ENCODE measurements at regions not wholly inside any gene's neighbourhood (a gene's known extent, or its start where the extent isn't known, plus 50 kb on each side); places are given as distances from the start of the nearest gene placed in this dataset.
"Not testable (repeated sequence)": the region's sequence is repeated elsewhere in the genome, so short reads cannot be mapped to it uniquely, and the experiment has no call there.

DNA sequence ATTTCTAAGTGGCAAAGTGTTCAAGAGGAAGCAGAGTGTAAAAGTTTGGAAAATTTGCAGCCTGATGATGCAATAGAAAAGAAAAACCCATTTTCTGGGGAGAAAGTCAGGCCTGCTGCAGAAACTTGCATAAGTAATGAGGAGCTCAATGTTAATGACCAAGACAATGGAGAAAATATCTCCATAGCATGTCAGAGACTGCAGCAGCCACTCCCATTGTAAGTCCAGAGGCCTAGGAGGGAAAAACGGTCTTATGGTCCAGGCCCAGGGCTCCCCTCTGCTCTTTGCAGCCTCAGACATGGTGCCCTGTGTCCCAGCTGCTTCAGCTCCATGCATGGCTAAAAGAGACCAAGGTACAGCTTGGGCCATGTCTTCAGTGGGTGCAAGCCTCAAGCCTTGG is 96.6 kb upstream of the GMNC start:
- Histone ChIP-seq H3K27ac (ENCODE audit: low read length) (peak overlapping the region; percentile 4), H3K27me3 (ENCODE audit: control insufficient read depth, insufficient read depth, low read length) (no peaks in the 10 kb centered on the region)
- no CpG with 5 or more reads among the region's 1 CpG for WGBS (ENCODE audit: insufficient coverage, low lambda C conversion rate)

DNA sequence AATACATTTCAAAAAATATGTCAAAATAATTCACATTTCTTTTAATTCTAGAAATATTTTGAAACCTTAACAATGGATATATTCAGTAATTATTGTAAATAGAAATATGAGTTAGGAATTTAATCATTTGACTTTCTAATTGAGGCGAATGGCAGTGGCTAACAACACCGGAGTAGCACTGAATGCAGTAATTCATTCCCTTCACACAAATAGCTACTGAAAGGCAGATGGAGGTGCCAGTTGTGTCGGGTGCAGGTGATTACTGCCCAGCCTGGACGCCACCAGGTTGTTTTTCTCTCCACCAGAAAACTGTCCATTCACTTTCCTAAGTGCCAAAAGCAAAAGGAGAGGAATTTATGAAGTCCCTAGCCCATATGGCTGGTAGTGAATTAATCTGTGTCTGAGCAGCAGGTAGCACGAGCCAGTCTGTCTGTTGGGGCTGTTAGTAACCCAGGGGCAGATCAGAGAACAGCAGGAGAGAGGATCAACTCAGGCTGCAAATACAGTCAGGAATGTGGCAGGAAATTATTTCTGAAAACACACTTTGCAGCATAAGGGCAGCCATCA is 79.3 kb upstream of the GMNC start:
- H3K27ac ChIP-seq (ENCODE audit: low read length): no peak overlapping the region
- H3K4me3 ChIP-seq (ENCODE audit: low read length): no peak overlapping the region
- no peak for DNase-seq
- no peaks in the 10 kb centered on the region for H3K36me3 ChIP-seq (ENCODE audit: control insufficient read depth, insufficient read depth, low read length)
- H3K27me3 ChIP-seq (ENCODE audit: control insufficient read depth, insufficient read depth, low read length): no peaks in the 10 kb centered on the region
- no peaks in the 10 kb centered on the region for H3K4me1 ChIP-seq (ENCODE audit: control insufficient read depth, insufficient read depth, low read length)
- no peaks in the 10 kb centered on the region for H3K9me3 ChIP-seq (ENCODE audit: control insufficient read depth, low read depth, low read length)
- 20% methylated on average over 1 of the region's 5 CpGs for WGBS (ENCODE audit: insufficient coverage, low lambda C conversion rate)

More for the DNA sequence above, 96.6 kb upstream of the GMNC start:
- DNase-seq: no peak
- H3K36me3 ChIP-seq (ENCODE audit: control insufficient read depth, insufficient read depth, low read length): no peaks in the 10 kb centered on the region
- H3K4me3 ChIP-seq (ENCODE audit: low read length): no peak overlapping the region
- peaks cover 6% of the 10 kb centered on the region for H3K4me1 ChIP-seq (ENCODE audit: control insufficient read depth, insufficient read depth, low read length)
- H3K9me3 ChIP-seq (ENCODE audit: control insufficient read depth, low read depth, low read length): no peaks in the 10 kb centered on the region

DNA sequence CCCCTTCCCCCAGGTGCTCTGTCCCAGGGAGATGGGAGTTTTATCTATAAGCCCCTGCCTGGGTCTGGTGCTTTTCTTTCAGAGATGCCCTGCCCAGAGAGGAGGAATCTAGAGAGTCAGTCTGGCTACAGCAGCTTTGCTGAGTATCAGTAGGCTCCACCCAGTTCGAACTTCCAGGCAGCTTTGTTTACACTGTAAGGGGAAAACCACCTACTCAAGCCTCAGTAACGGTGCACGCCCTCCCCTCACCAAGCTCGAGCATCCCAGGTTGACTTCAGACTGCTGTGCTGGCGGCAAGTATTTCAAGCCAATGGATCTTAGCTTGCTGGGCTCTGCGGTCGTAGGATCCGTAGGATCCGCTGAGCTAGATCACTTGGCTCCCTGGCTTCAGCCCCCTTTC is 72.1 kb upstream of the GMNC start:
- no CpG with 5 or more reads among the region's 9 CpGs for WGBS (ENCODE audit: insufficient coverage, low lambda C conversion rate)

DNA sequence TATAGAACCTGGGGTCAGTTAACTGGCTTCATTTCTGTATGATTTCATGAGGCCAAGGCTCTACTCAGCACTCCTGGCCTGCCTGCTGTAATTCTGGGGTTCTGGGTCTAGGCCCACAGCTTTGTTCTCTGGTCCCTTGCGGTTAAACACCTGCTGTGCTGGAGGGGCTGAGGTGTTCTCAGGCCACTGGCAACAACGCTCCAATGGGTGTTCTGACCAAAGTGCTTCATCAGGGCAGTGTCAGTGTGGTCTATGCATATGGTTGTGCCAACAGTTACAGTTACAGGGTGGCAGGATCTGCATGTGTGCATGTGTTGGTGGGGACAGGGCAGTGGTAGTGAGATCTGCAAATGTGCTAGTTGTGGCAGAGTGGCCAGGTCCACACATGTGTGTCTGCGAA is 64.1 kb upstream of the GMNC start:
- Histone ChIP-seq H3K4me3 (ENCODE audit: low read length) (no peak overlapping the region), H3K4me1 (ENCODE audit: control insufficient read depth, insufficient read depth, low read length) (no peaks in the 10 kb centered on the region), H3K27me3 (ENCODE audit: control insufficient read depth, insufficient read depth, low read length) (no peaks in the 10 kb centered on the region), H3K36me3 (ENCODE audit: control insufficient read depth, insufficient read depth, low read length) (no peaks in the 10 kb centered on the region), H3K9me3 (ENCODE audit: control insufficient read depth, low read depth, low read length) (no peaks in the 10 kb centered on the region), H3K27ac (ENCODE audit: low read length) (no peak overlapping the region)
- no CpG with 5 or more reads among the region's 3 CpGs for WGBS (ENCODE audit: insufficient coverage, low lambda C conversion rate)
- no peak for DNase-seq

More for the DNA sequence above, 72.1 kb upstream of the GMNC start:
- H3K36me3 ChIP-seq (ENCODE audit: control insufficient read depth, insufficient read depth, low read length); H3K4me3 ChIP-seq (ENCODE audit: low read length); H3K27ac ChIP-seq (ENCODE audit: low read length); H3K27me3 ChIP-seq (ENCODE audit: control insufficient read depth, insufficient read depth, low read length); DNase-seq; H3K4me1 ChIP-seq (ENCODE audit: control insufficient read depth, insufficient read depth, low read length); H3K9me3 ChIP-seq (ENCODE audit: control insufficient read depth, low read depth, low read length): not testable (repeated sequence)

DNA sequence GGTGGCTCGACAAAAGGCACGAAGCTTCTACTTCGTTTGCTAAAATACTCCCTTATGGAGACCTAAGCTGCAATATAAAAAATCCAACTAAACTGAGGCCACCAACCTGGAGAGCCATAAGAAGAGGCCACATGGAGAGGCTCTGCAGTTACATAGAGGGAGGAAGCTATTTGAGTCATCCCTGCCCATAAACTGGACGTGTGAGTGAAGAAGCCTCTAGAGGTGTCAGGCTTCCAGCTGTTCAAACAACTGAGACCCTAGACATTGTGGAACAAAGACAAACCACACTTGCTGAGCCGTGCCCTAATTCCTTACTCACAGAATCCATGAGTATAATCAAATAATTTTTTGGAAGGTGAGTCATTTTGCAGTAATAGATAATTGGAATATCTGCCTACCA is 50.2 kb upstream of the GMNC start:
- Histone ChIP-seq H3K36me3 (ENCODE audit: control insufficient read depth, insufficient read depth, low read length) (no peaks in the 10 kb centered on the region), H3K27me3 (ENCODE audit: control insufficient read depth, insufficient read depth, low read length) (no peaks in the 10 kb centered on the region), H3K4me3 (ENCODE audit: low read length) (no peak overlapping the region), H3K9me3 (ENCODE audit: control insufficient read depth, low read depth, low read length) (no peaks in the 10 kb centered on the region), H3K27ac (ENCODE audit: low read length) (no peak overlapping the region), H3K4me1 (ENCODE audit: control insufficient read depth, insufficient read depth, low read length) (no peaks in the 10 kb centered on the region)
- no peak for DNase-seq
- no CpG with 5 or more reads among the region's 5 CpGs for WGBS (ENCODE audit: insufficient coverage, low lambda C conversion rate)

Data from large intestine (tissue), 3 donors.